ENCODE measurements at regions not wholly inside any gene's neighbourhood (a gene's known extent, or its start where the extent isn't known, plus 50 kb on each side); places are given as distances from the start of the nearest gene placed in this dataset.

DNA sequence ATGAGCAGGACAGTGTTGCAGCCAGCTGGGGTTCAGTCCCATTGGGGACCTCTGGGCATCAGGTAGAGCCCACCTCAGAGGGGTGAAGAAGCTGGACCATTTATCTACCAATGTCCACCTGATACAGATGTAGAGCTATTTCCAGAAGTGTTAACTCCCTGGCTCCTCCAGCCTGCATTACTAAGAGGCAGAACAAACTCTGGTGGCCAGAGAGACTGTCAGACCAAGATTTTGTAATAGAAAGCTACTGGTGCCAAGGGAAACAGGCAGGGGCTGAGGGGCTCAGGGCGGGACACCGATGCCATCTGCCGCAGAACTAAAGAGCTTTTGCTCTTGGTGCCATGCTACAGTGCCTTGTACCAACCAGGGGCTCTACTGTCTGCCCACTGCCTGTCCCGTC, 268.2 kb upstream of the HABP2 start:
- TF ChIP-seq CTCF (conservative IDR thresholded peaks at IDR 0.05) (no peak), ZFX (IDR thresholded peaks at IDR 0.05) (no peak)

All from C4-2B (cell line).